ENCODE measurements at regions not wholly inside any gene's neighbourhood (a gene's known extent, or its start where the extent isn't known, plus 50 kb on each side); places are given as distances from the start of the nearest gene placed in this dataset.

DNA sequence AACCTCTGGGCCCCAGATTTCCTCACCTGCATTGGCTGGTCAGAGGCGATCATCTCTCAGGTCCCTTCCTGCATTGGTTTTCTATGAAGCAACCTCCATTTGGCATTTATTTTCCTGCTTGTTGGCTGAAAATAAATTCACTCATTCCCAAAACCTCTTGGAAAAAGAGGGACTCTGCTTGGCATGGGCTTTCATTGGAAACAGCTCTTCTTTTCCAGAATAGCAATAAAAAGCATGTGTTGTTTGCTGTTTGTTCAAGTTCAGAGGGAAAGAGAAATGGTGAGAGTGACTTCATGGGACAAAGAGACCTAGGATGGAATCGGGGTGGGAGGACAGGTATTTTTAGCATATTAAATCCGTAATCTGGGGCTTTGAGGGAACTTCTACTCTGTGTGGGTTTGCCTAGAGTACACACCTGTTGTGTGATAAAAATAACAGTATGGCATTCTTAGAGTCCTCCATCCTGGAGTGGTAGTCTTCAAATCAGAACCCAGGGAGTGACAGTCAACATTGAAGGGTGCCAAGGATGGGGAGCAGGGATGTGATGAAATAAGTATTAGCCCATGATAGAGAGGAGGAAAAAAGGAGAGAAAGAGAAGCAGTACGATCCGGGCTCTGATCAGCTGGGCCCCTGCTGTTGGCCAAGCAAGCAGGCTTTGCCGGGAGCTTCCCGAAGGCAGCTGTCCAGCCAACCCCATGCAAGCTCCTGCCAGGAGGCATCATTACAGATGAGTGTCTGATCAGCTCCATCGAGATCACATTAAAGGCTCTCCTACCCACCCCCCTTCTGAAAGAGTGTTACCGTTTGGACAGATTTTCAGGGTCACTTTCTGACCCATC lies 131.9 kb upstream of the NFIA start:
- TF ChIP-seq POLR2A (IDR thresholded peaks at IDR 0.05) (no peak), POLR2AphosphoS5 (IDR thresholded peaks at IDR 0.05) (no peak)
- TF ChIP-seq, protein P1, sequence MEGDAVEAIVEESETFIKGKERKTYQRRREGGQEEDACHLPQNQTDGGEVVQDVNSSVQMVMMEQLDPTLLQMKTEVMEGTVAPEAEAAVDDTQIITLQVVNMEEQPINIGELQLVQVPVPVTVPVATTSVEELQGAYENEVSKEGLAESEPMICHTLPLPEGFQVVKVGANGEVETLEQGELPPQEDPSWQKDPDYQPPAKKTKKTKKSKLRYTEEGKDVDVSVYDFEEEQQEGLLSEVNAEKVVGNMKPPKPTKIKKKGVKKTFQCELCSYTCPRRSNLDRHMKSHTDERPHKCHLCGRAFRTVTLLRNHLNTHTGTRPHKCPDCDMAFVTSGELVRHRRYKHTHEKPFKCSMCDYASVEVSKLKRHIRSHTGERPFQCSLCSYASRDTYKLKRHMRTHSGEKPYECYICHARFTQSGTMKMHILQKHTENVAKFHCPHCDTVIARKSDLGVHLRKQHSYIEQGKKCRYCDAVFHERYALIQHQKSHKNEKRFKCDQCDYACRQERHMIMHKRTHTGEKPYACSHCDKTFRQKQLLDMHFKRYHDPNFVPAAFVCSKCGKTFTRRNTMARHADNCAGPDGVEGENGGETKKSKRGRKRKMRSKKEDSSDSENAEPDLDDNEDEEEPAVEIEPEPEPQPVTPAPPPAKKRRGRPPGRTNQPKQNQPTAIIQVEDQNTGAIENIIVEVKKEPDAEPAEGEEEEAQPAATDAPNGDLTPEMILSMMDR (IDR thresholded peaks at IDR 0.05) = no peak
- intact Hi-C loops (cut with DNase I; ENCODE audit: low total_unique reads) = loop anchor here (5.0 kb wide), 1 partner anchor 263 kb away; no protein-coding TSS in a partner anchor

DNA sequence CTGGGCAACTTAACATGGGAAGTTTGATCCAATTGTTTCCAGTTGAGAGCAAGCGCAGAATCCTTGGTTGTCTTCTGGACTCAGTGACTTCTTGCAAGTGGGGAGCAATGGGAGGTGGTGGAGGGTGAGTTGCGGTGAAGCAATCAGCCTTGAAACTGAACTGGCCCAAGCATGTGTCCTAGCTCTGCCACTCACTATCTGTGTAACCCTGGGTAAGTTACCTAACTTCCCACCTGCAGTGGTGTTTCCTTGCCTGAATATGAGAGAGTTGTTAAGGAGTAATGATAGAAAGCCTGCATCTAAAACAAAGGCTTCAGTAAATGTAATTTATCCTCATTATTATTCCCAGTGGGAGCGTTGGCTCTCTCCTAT lies 132.5 kb upstream of the NFIA start:
- no peak overlapping the region for H3K27ac ChIP-seq
- H3K9me3 ChIP-seq = no peaks in the 10 kb centered on the region
- TF ChIP-seq, protein P1 (IDR thresholded peaks at IDR 0.05) = no peak
- no peak for TF ChIP-seq POLR2AphosphoS5 (IDR thresholded peaks at IDR 0.05)
- no peak for TF ChIP-seq POLR2A (IDR thresholded peaks at IDR 0.05)
- no peaks in the 10 kb centered on the region for H3K4me1 ChIP-seq
- H3K36me3 ChIP-seq = no peaks in the 10 kb centered on the region
- no peak for DNase-seq (ENCODE audit: low spot score in 2 of 2)
- intact Hi-C loops (cut with DNase I; ENCODE audit: low total_unique reads) = loop anchor here (5.0 kb wide), 1 partner anchor 263 kb away; no protein-coding TSS in a partner anchor
- H3K27me3 ChIP-seq = no peaks in the 10 kb centered on the region
- H3K4me3 ChIP-seq = no peak overlapping the region

More for the DNA sequence above, 131.9 kb upstream of the NFIA start:
- Histone ChIP-seq H3K4me1 (no peaks in the 10 kb centered on the region), H3K36me3 (no peaks in the 10 kb centered on the region), H3K27me3 (no peaks in the 10 kb centered on the region), H3K9me3 (peaks cover 0 to 3% of the 10 kb centered on the region in 2 donors), H3K27ac (no peak overlapping the region), H3K4me3 (no peak overlapping the region)
- DNase-seq (ENCODE audit: low spot score in 2 of 2) = no peak

DNA sequence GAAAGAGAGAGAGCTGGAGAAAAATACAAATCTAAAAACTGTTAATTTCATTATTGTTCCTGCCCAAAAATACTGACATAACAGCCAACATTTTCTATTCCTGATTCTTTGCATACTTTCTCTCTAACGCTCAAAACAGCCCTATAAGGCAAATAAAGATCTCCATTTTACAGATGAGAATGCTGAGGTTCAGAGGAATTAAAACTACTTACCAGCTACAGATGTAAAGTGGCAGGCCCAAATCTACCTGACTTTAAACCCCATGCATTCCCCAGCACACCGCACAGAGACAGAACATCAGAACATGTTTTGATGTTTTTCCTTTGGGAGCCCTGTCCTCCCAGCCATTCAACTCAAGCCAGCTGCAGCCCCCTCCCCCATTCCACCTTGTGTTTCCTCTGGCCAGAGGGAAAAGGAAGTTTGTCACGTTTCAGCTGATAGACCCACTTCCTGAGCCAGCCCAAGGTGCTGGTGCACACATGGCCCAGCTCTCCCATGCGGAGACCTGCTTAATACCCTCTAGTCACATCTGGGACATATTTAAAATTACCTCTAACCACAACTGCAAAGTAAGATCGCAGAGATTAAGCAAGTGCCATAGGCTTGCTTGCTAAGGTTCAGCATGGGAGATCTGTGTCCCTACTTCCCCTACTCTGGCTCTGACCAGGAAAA lies 133.1 kb upstream of the NFIA start:
- Histone ChIP-seq H3K9me3 (no peaks in the 10 kb centered on the region), H3K27me3 (no peaks in the 10 kb centered on the region), H3K36me3 (no peaks in the 10 kb centered on the region), H3K4me3 (no peak overlapping the region), H3K27ac (no peak overlapping the region), H3K4me1 (no peaks in the 10 kb centered on the region)
- intact Hi-C loops (cut with DNase I; ENCODE audit: low total_unique reads) = no loop called here
- no peak for DNase-seq (ENCODE audit: low spot score in 2 of 2)
- TF ChIP-seq POLR2AphosphoS5 (IDR thresholded peaks at IDR 0.05) (no peak), POLR2A (IDR thresholded peaks at IDR 0.05) (no peak)
- TF ChIP-seq, protein P1 (IDR thresholded peaks at IDR 0.05) = no peak

DNA sequence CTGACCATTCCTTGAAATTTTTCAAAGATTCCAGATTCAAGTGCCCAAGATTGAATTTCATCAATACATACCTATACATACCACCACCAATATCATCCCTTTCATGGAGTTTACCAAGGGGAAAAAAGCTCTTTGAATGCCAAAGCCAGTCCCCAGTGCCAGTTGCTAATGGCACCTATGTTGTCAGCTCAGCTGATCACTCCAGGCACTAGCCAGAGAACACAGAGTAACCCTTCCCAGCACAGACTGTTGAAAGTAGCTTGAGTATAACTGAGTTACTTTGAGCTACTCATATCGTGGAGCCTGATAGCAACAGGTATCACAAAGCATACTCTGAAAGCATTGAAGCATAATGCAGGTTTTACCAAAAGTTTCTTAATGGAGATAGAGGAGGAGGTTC lies 133.9 kb upstream of the NFIA start:
- H3K36me3 ChIP-seq = no peaks in the 10 kb centered on the region
- H3K27ac ChIP-seq = no peak overlapping the region
- intact Hi-C loops (cut with DNase I; ENCODE audit: low total_unique reads) = no loop called here
- H3K4me1 ChIP-seq = no peaks in the 10 kb centered on the region
- no peaks in the 10 kb centered on the region for H3K27me3 ChIP-seq
- H3K4me3 ChIP-seq = no peak overlapping the region
- no peak for DNase-seq (ENCODE audit: low spot score in 2 of 2)
- TF ChIP-seq POLR2AphosphoS5 (IDR thresholded peaks at IDR 0.05) (no peak), POLR2A (IDR thresholded peaks at IDR 0.05) (no peak)
- TF ChIP-seq, protein P1 (IDR thresholded peaks at IDR 0.05) = no peak
- H3K9me3 ChIP-seq = no peaks in the 10 kb centered on the region

DNA sequence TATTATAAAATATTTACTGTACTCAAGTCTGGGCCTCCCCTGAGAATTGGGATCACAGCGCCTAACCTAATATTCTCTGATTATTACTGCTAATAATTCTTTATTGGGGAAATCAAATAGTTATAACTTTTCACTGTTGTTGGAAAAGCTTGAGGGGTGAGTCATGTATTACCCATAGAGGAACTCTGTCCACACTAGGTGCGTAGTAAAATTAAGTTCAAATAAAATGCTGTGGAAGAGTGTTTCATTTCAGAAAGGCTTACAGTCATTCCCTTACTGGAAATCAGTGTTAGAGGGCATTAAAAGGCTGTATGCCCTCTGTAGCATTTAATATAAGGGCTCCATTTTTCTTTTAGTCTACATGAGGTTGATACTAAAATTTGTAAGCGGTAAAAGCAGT lies 135.0 kb upstream of the NFIA start:
- no peaks in the 10 kb centered on the region for H3K9me3 ChIP-seq
- H3K27me3 ChIP-seq = no peaks in the 10 kb centered on the region
- intact Hi-C loops (cut with DNase I; ENCODE audit: low total_unique reads) = no loop called here
- no peak overlapping the region for H3K4me3 ChIP-seq
- H3K27ac ChIP-seq = no peak overlapping the region
- H3K36me3 ChIP-seq = no peaks in the 10 kb centered on the region
- no peak for DNase-seq (ENCODE audit: low spot score in 2 of 2)
- no peak for TF ChIP-seq POLR2AphosphoS5 (IDR thresholded peaks at IDR 0.05)
- no peak for TF ChIP-seq POLR2A (IDR thresholded peaks at IDR 0.05)
- H3K4me1 ChIP-seq = no peaks in the 10 kb centered on the region

All from breast epithelium (tissue), 4 donors.